GM23248 (cell line): ENCODE measurements at regions not wholly inside any gene's neighbourhood (a gene's known extent, or its start where the extent isn't known, plus 50 kb on each side); places are given as distances from the start of the nearest gene placed in this dataset.
A peak's percentile ranks its signal among the peaks of the same experiment; 100 is the strongest.
"Not testable (repeated sequence)": the region's sequence is repeated elsewhere in the genome, so short reads cannot be mapped to it uniquely, and the experiment has no call there.

ENCODE experiments used
- DNase-seq: peaks from one replicate; pipeline ENCODE4 v3.0.0-alpha.2; 2015
- H2AFZ ChIP-seq: fragments of 200-600 bp; sonication (generic); 2 replicates; pipeline ENCODE4 v1.6.1; 2016; ENCODE audit warnings: antibody characterized with exemption
- H3F3A ChIP-seq: fragments of 200-600 bp; sonication (generic); 2 replicates; pipeline ENCODE4 v1.6.1; 2016; ENCODE audit warnings: mild to moderate bottlenecking, antibody characterized with exemption, mixed run types; ENCODE audit not compliant: insufficient read depth
- H3K27ac ChIP-seq: fragments of 200-600 bp; sonication (generic); 2 replicates; pipeline ENCODE4 v1.5.1; 2016; ENCODE audit warnings: mild to moderate bottlenecking
- H3K27me3 ChIP-seq: fragments of 200-600 bp; sonication (generic); replicated peaks from 2 replicates; pipeline ENCODE4 v1.6.1; 2016; ENCODE audit warnings: mild to moderate bottlenecking; ENCODE audit not compliant: insufficient read depth
- H3K36me3 ChIP-seq: fragments of 200-600 bp; sonication (generic); 2 replicates; pipeline ENCODE4 v1.6.1; 2016; ENCODE audit warnings: low read depth, mild to moderate bottlenecking
- H3K4me1 ChIP-seq: fragments of 200-600 bp; sonication (generic); 2 replicates; pipeline ENCODE4 v1.6.1; 2016; ENCODE audit warnings: mild to moderate bottlenecking; ENCODE audit not compliant: insufficient read depth
- H3K4me2 ChIP-seq: fragments of 200-600 bp; sonication (generic); one replicate; pipeline ENCODE4 v1.6.1; 2016; ENCODE audit warnings: mild to moderate bottlenecking; ENCODE audit not compliant: unreplicated experiment
- H3K4me3 ChIP-seq: fragments of 200-600 bp; sonication (generic); 2 replicates; pipeline ENCODE4 v1.5.1; 2016; ENCODE audit warnings: mild to moderate bottlenecking
- H3K79me2 ChIP-seq: fragments of 200-600 bp; sonication (generic); 2 replicates; pipeline ENCODE4 v1.6.1; 2016; ENCODE audit warnings: mild to moderate bottlenecking; ENCODE audit not compliant: insufficient read depth
- H3K9ac ChIP-seq: fragments of 200-600 bp; sonication (generic); 2 replicates; pipeline ENCODE4 v1.6.1; 2016; ENCODE audit warnings: mild to moderate bottlenecking
- H3K9me2 ChIP-seq: fragments of 200-600 bp; sonication (generic); 2 replicates; pipeline ENCODE4 v1.6.1; 2016; ENCODE audit warnings: mixed run types, mild to moderate bottlenecking, moderate library complexity; ENCODE audit not compliant: insufficient read depth
- H3K9me3 ChIP-seq: fragments of 200-600 bp; sonication (generic); one replicate; pipeline ENCODE4 v1.6.1; 2017; ENCODE audit warnings: low read depth
- H4K20me1 ChIP-seq: fragments of 200-600 bp; sonication (generic); 2 replicates; pipeline ENCODE4 v1.6.0; 2016; ENCODE audit not compliant: insufficient read depth
- WGBS, 2 experiments: methylation state at CpG; one replicate each; pipeline ENCODE4 v1.1.6; 2015 to 2017; ENCODE audit warnings: low lambda C conversion rate in 2 of 2, low coverage in 1 of 2; ENCODE audit errors: missing lambda C conversion rate in 2 of 2; 5-methylcytosine and 5-hydroxymethylcytosine counted together
- in situ Hi-C: fragments of 300-500 bp; cut with MboI; formaldehyde crosslinking; loops from 2 replicates; pipeline ENCODE4 v1.15.0; 2020

DNA sequence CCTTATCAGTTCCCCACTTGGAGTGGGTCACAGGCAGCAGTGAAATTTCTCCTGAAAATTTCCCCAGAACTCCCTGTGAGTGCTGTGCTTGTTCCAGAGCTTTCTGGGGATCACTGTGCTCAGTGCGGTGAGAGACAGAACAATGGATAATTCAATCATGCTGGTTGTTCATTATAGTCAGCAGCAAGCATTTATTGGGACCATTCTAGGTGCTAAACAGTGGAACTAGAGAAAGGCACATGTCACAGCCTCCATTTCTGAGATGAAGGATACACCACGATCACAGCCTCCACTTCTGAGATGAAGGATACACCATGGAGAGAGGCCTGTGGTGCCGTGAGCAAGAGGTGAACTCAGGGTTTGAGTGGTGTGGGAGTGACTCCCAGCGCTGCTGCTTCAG lies 92.8 kb downstream of the TRIM69 start:
- H3K9ac ChIP-seq = not testable (repeated sequence)
- WGBS, 2 experiments = 67 to 71% methylated on average over 4 of the region's 4 CpGs

DNA sequence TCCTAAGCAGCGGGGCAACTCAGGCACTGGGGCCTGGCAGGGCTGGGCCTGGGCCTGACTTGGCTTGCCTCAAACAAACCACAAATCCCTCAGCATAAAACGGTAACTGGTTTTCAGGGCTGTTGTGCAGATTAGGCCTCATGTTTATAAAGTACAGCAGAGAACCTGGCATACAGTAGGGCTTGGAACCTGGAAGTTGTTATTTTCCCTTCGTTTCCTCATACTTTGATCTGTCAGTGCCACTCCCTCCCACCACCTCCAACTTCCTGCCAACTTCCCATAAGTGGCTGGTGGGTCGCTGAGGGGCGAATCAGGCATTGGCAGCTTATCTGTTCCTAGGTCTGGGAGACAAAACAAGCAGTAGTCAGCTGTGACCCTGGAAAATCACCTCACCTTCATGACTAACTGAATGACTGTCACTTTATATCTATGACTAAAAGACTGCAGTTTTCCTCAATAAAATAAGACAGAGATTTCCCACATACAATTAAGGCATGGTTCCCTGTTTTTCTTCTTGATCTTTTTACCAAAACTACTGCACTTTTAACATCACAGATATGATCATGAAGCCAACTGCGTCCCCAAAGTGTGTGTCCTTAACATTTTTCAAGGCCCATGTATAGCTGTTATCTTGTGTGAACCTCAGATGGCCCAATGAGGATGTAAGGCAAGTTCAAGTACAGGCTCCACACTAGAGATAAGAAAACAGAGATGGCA lies 94.5 kb downstream of the TRIM69 start:
- H3K9ac ChIP-seq, in situ Hi-C loops, H3K79me2 ChIP-seq, H3K9me2 ChIP-seq, H3K4me1 ChIP-seq, H3K4me2 ChIP-seq, H3K4me3 ChIP-seq, H4K20me1 ChIP-seq, H3K36me3 ChIP-seq, H3F3A ChIP-seq, H3K9me3 ChIP-seq, H3K27me3 ChIP-seq, H3K27ac ChIP-seq: not testable (repeated sequence)
- 30 to 40% methylated on average over 5 to 6 of the region's 6 CpGs for WGBS, 2 experiments
- peak; percentile 10 for DNase-seq
- H2AFZ ChIP-seq = peak overlapping the region; percentile 49; the same call in 1 of the 2 replicates

More for the DNA sequence above, 92.8 kb downstream of the TRIM69 start:
- H3K9me2 ChIP-seq, H3K4me1 ChIP-seq, H3K36me3 ChIP-seq, H4K20me1 ChIP-seq, H3K4me3 ChIP-seq, H3K27ac ChIP-seq, H3F3A ChIP-seq, H3K79me2 ChIP-seq, DNase-seq, H2AFZ ChIP-seq, H3K9me3 ChIP-seq, in situ Hi-C loops, H3K4me2 ChIP-seq, H3K27me3 ChIP-seq: not testable (repeated sequence)

DNA sequence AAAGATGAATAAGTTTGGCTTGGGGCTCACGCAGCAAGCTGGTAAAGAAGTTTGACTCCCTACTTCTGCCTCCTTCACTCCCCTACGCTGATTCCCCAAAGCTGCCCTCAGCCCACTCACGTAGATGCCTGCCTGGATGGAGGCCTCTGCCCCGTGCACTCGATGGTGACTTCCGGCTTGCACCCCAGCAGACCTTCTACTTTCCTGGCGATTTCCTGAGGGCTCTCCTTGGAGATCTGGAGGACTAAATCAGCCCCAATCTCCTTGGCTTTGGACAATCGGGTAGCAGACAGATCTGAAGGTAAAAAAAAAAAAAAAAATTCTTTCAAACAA lies 95.0 kb downstream of the TRIM69 start:
- H3K9ac ChIP-seq, H3K27ac ChIP-seq, H3K79me2 ChIP-seq, H3K27me3 ChIP-seq, H2AFZ ChIP-seq, H3K4me3 ChIP-seq, H3K9me3 ChIP-seq, H4K20me1 ChIP-seq, H3F3A ChIP-seq, H3K9me2 ChIP-seq, H3K4me1 ChIP-seq, DNase-seq, in situ Hi-C loops, H3K36me3 ChIP-seq, H3K4me2 ChIP-seq: not testable (repeated sequence)
- WGBS, 2 experiments = 79 to 82% methylated on average over 8 of the region's 8 CpGs

DNA sequence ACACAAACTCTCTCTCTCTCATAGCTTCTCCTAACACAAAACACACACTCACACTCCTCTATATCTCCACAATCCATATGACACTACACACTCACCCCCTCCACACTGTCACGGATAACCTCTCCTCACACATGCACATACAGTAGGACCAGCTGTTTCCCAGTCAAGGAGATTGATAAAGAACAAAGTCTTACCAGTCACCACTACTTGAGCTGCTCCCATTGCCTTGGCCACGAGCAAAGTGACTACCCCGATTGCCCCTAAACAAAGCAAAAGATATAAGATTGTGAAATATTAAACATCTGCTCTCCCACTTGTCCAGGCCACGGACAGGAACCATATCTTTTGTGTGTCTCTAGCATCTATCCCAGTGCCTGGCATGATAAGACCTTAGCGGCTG lies 95.8 kb downstream of the TRIM69 start:
- H3K79me2 ChIP-seq, in situ Hi-C loops, H3K4me3 ChIP-seq, H3K9me2 ChIP-seq, H3K27me3 ChIP-seq, DNase-seq, H2AFZ ChIP-seq, H3K4me1 ChIP-seq, H4K20me1 ChIP-seq, H3F3A ChIP-seq, H3K9ac ChIP-seq, H3K36me3 ChIP-seq, H3K9me3 ChIP-seq, H3K27ac ChIP-seq, H3K4me2 ChIP-seq: not testable (repeated sequence)
- 44 to 59% methylated on average over 5 of the region's 5 CpGs for WGBS, 2 experiments

DNA sequence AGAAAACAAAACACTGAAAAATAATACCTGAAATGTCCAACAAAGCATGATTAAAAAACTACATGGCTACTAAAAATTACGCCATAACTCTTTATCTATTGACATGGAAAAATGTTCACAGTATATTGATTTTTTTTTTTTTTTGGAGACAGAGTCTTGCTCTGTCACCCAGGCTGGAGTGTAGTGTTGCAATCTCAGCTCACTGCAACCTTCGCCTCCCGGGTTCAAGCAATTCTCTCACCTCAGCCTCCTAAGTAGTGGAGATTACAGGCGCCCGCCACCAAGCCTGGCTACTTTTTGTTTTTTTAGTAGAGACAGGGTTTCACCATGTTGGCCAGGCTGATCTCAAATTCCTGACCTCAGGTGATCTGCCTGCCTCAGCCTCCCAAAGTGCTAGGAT lies 96.8 kb downstream of the TRIM69 start:
- H3K4me2 ChIP-seq, in situ Hi-C loops, H3K36me3 ChIP-seq, H3K9ac ChIP-seq, H3K27me3 ChIP-seq, H4K20me1 ChIP-seq, H3K9me2 ChIP-seq, H3K9me3 ChIP-seq, H3K79me2 ChIP-seq, DNase-seq, H3F3A ChIP-seq, H3K27ac ChIP-seq, H3K4me1 ChIP-seq, H3K4me3 ChIP-seq, H2AFZ ChIP-seq: not testable (repeated sequence)
- 65 to 79% methylated on average over 5 of the region's 5 CpGs for WGBS, 2 experiments

DNA sequence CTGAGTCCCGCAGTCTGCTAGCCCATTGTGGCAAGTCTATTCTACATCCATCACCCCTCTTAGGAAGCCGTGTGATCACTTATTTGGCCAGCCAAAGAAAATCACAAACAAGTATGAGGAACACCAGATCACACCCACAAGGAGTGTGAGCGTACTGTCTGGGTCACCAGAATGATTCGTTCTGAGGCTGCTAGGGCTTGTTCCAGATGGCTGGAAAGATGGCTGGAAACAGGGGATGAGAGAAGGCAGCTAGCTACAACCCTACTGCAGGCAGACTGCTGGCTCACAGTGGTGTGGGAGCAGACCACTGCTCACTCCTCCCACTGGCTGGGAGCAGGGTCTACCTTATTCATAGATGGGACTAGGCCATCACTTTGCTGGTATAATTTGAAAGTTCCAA lies 97.4 kb downstream of the TRIM69 start:
- in situ Hi-C loops = not testable (repeated sequence)

DNA sequence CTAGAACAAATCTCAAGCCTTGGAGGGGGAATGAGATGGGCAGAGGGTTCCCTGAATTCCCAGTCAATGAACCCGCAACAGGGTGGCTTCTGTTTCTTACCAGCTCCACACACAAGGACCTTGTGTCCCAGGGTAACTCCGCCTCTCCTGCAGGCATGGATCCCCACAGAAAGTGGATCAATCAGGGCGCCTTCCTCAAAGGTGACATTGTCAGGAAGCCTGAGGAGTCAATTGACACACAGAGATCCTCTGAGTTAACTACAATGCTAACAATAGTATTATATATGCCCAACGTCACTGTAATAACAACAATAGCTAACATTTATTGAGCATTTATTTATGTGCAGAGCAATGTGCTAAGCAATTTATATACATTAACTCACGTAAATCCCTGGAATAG lies 98.8 kb downstream of the TRIM69 start:
- H3K4me1 ChIP-seq, H3K9ac ChIP-seq, H2AFZ ChIP-seq, H3K36me3 ChIP-seq, H3F3A ChIP-seq, H3K79me2 ChIP-seq, H4K20me1 ChIP-seq, in situ Hi-C loops, H3K4me3 ChIP-seq, DNase-seq, H3K27me3 ChIP-seq, H3K27ac ChIP-seq, H3K4me2 ChIP-seq, H3K9me2 ChIP-seq, H3K9me3 ChIP-seq: not testable (repeated sequence)
- 54 to 66% methylated on average over 5 of the region's 5 CpGs for WGBS, 2 experiments

More for the DNA sequence above, 97.4 kb downstream of the TRIM69 start:
- H3F3A ChIP-seq, H3K4me1 ChIP-seq, H3K79me2 ChIP-seq, H3K27ac ChIP-seq, H3K9ac ChIP-seq, H3K9me2 ChIP-seq, H3K4me2 ChIP-seq, H3K4me3 ChIP-seq, H3K36me3 ChIP-seq, H3K9me3 ChIP-seq, H2AFZ ChIP-seq, H4K20me1 ChIP-seq, H3K27me3 ChIP-seq: not testable (repeated sequence)
- peak; percentile 31 for DNase-seq
- 36 to 38% methylated on average over 3 of the region's 4 CpGs for WGBS, 2 experiments
